T-helper 2 cell treated with Interferon-gamma antibody and Interleukin-4, amounts not matched to agents 100 ng/mL and 5 ng/mL, for 36 hours (primary cell): ENCODE measurements at regions not wholly inside any gene's neighbourhood (a gene's known extent, or its start where the extent isn't known, plus 50 kb on each side); places are given as distances from the start of the nearest gene placed in this dataset.

Source experiments
- intact Hi-C: fragments of 100-400 bp; cut with micrococcal nuclease; formaldehyde crosslinking; loops from one replicate; pipeline ENCODE4 v1.15.1; 2023

DNA sequence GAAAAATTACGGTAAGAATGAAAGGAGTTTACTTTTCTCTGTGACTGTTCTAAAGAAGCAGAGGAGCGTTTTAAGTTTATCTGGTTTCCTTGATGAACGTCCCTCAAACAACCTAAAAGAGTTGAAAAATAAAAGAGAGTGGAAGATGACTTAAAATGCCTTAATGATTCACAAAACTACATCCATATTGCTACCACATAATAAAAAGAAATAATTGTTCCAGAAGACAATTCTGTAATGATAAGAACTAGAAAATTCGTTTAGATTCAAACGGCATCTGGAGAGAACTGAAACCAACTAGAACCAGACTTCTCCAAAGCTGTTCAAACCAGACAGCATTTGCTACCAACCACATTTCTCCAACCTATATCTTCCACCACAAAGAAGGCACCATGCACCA is 68.1 kb downstream of the TEKT4 start:
- intact Hi-C loops, result no loop called here

DNA sequence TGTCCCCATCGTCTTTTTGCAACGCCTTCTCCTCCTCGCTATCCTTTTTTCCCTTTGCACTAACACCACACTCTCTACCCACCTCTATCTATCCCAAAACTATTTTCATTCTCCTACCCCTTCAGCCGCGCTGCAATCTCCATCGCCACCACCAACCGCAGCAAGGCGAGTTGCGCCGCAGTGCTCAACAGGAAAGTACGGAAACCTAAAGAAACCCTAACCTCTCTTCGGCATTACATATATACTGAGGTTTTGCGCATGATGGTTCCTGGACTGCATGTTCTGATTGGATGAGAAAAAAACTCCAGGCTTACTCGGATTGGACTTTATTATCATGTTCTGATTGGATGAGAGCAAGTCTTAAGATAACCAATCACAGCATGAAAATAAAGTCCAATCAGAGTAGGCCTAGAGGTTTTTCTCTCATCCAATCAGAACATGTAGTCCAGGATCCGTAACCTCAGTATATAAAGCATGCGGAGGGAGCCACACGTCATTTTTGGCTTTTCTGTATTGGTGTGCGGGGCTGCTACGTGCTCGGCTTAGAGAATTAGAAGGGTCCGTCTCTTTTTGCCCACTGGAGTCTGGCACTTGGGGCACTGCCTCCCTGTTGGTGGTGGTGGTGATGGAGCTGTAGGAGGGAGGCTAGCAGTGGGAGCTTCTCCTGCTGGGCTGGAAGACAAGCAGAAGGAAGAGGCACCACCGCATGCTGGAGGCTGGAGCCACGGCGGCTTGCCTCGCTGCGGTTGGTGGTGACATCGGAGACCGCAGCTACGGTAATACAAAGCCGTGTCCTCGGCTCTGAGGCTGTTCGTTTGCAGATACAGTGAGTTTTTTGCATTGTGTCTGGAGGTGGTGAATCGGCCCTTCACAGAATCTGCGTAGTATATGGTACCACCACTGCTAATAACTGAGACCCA is 76.1 kb downstream of the TEKT4 start:
- intact Hi-C loops, result no loop called here

DNA sequence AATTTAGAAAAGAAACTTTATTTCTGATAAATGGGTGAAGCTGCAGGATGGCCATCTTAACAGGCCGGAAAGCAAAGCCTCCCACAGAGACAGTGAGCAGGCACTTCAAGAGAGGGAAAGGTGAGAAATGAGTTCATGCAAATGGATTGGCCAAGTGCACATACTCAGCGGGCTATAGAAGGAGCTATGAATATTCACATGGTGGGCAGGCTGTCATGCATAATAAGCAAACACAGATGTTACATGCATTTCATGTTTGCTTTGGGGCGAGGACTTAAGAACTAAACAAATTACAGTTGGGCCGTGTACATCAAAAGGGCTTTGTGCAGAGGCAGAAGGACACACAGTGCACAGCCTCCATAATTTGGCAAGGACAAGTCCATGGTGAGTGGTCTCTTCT is 69.8 kb upstream of the MAL start:
- intact Hi-C loops, result loop anchor here (10.0 kb wide), 1 partner anchor 81 kb away; the partner anchor contains the start of gene TEKT4

DNA sequence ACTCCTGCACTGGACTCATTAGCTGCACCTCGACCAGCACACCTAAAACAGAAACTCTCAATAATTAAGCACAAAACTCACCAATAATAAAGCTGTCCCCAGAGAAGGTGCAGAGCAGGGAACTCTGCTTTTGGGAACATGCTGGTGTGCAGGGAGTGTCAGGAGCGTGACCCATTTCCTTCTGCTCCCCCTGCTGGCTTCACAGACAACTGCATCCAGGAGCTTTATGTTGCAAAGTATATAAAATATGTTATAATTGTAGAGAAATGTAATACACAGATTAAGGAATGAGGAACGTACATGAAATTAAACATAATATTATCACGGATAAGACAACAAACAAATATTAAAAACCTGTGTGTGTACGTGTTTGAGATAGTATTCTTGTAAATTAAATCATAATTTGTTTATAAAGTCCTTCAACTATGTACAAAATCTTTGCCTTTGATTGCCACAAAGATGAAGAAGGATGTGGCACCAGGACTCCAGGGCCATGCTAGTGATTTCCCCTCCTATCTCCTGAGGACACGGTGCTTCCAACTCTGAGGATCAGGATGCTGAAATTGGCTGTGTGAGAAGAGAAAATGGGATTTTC is 68.6 kb upstream of the MAL start:
- intact Hi-C loops, result loop anchor here (10.0 kb wide), 1 partner anchor 82 kb away; the partner anchor contains the start of gene TEKT4

DNA sequence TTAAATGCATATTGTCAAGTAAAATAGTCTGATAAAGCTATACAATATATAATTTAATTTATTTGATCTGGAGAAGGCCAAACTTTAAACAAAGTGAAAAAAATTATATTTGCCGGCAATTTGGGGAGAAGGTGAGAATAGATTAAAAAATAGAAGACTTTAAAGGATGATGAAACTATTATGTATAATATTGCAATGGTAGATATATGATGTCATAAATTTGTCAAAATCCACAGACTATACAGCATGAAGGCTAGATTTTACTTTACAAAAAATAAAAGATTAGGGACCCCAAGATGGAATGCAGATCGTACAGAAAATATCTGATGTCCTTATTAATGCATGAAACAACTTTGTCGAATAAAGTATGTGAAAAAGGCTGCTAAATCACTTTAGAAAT is 67.3 kb upstream of the MAL start:
- intact Hi-C loops, result loop anchor here (10.0 kb wide), 1 partner anchor 83 kb away; the partner anchor contains the start of gene TEKT4

DNA sequence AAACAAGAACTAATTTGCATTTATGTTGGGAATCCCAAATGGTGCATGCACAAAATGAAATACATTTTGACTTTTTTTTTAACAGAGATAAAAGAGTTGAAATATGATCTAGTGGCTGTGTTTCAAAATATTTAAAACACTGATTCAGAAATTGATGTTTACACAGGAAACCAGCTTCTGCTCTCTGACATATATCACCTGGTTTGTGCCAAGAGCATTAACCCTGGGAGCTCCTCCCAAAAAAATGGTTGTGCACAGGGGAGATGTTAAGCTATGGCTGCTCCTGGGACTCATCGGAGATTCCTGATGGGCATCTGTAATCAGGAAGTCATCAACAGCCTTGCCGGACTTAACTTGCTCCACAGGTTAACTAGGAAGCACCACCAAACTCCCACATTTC is 65.2 kb upstream of the MAL start:
- intact Hi-C loops, result no loop called here

DNA sequence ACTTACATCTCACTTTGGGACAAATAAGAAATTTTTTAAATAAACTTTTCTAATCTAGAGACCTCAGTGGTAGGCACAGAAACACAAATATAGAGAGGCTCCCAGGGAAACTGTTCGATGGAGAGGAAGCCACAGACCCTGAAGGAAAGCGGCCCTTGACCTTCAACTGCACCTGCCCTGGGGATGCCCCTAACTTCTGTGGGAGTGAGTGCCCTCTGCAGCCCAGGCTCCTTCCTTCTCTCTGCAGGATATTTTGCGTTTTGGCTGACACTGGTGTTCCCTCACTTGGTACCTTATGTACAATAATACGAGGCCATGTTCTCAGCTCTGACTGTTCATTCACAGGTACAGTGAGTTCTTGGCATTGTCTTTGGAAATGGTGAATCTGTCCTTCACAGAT is 64.8 kb upstream of the MAL start:
- intact Hi-C loops, result no loop called here

DNA sequence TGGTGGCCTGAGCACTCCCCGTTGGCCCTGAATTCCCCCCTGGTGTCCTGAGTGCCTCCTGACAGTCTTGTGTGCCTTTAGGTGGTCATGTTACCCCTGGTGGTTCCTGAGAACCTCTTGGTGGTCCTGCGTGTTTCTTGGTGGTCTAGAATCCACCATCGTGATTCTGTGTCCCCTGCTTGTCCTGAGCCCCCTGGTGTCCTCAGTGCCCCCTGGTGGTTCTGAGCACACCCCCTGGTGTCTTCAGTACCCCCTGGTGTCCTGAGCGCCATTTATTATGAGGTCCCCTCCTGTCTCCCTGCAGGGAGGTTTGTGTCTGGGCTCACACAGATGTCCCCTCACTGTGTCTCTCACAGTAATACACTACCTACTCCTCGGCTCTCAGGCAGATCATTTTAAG is 61.3 kb upstream of the MAL start:
- intact Hi-C loops, result no loop called here

DNA sequence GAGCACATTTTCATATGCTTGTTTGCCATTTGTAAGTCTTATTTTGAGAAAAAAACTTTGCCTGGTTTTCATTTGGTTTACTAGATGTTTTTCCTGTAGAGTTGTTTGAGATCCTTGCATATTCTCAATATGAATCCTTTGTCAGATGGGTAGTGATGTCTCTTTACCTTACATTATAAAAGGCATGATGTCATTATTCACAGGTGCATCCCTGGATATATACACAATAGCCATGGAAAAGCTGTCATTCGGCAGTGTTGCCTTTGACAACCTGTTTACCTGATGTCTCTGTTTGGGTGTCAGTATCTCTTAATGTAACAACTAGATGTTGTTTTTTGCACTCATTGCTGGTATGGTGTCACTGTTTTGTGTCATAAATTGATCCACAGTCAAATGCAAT is 58.8 kb upstream of the MAL start:
- intact Hi-C loops, result no loop called here

DNA sequence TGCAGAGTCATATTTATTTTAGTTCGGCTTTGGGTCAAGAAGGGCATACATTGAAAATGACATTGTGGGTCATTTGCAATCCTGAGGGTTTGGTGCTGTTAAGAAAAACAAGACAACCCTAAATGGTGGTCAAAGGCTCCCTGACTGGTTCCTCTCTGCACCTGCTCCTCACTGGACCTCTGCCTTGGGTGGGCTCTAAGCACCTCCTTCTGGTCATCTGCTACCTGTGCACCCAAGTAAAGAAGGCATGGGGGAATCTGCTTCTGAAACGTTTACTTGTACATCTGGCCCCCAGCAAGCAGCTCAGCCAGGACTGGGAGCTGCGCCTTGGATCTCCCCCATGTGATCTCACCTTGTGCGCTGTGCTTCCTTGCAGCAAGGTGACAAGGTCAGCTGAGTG is 55.2 kb upstream of the MAL start:
- intact Hi-C loops, result no loop called here
